HCT116 (cell line): ENCODE measurements at regions not wholly inside any gene's neighbourhood (a gene's known extent, or its start where the extent isn't known, plus 50 kb on each side); places are given as distances from the start of the nearest gene placed in this dataset.

Experiments
- CBX3 ChIP-seq: IDR thresholded peaks from 2 replicates; pipeline ENCODE4 v1.6.1; 2012; ENCODE audit warnings: low read depth
- EZH2 ChIP-seq: fragments of 200-600 bp; sonication (generic); IDR thresholded peaks from 2 replicates; pipeline ENCODE4 v1.6.1; 2017; ENCODE audit warnings: antibody characterized with exemption, mixed run types
- JUND ChIP-seq: IDR thresholded peaks from 2 replicates; pipeline ENCODE4 v1.6.1; 2012
- POLR2A ChIP-seq: IDR thresholded peaks from 2 replicates; pipeline ENCODE4 v1.7.0; 2011; ENCODE audit warnings: borderline replicate concordance; ENCODE audit not compliant: insufficient read depth, insufficient read length; ENCODE audit errors: extremely low read depth
- SRF ChIP-seq: IDR thresholded peaks from 2 replicates; pipeline ENCODE4 v1.6.1; 2012; ENCODE audit warnings: low read depth
- TCF7L2 ChIP-seq: IDR thresholded peaks from 2 replicates; pipeline ENCODE4 v1.7.0; 2011; ENCODE audit warnings: borderline replicate concordance, inconsistent platforms; ENCODE audit not compliant: insufficient read depth, insufficient read length; ENCODE audit errors: extremely low read depth
- YY1 ChIP-seq: IDR thresholded peaks from 2 replicates; pipeline ENCODE4 v1.6.1; 2011; ENCODE audit warnings: low read length, low read depth, moderate library complexity, mild to moderate bottlenecking; ENCODE audit not compliant: insufficient replicate concordance; ENCODE audit errors: extremely low read depth
- TF ChIP-seq, protein P1 (sequence below), 3 experiments: fragments of 200-600 bp in 1 of 3; sonication (generic) in 1 of 3; IDR thresholded peaks in 2 of 3; conservative IDR thresholded peaks in 1 of 3; 2 replicates each; pipeline ENCODE4 v1.5.1; 2012 to 2017; ENCODE audit warnings: low read depth in 2 of 3, low read length in 2 of 3, antibody characterized with exemption in 1 of 3, borderline replicate concordance in 1 of 3, control low read depth in 1 of 3, mild to moderate bottlenecking in 1 of 3, mixed read lengths in 1 of 3, mixed run types in 1 of 3, moderate library complexity in 1 of 3; ENCODE audit not compliant: insufficient read depth in 1 of 3
- TF ChIP-seq, protein P2 (sequence below): IDR thresholded peaks from 2 replicates; pipeline ENCODE4 v1.6.1; 2012
- TF ChIP-seq, protein P3 (sequence below): IDR thresholded peaks from 2 replicates; pipeline ENCODE4 v1.6.1; 2012; ENCODE audit warnings: low read depth

DNA sequence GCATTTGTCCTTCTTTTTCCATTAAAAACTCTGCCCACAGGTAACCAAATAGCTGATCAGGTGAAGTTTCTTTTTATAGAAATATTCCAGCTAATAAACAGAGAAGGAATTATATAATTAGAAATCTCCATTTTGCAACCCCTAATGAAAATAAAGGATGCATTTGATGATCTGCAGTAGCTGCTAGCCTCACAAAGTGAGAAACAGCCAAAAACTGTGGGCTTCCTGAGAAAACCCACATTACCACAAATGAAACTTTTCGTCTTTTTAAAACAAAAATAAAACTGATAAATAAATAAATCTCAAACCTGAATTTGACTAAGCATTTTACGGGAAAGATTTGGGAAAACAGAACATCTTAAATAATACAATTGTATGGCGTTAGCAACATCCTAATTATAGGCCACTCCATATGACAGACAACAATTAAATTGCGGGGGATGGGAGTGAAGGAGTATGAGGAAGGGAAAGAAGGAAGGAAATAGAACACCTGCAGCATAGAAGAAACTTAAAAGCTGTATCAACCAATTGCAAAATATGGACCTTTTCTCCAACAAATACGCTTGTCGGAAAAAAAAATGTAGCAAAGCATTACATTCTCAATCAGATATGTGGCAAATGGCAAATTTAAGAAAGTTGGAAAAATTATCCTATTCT lies 283.0 kb upstream of the ITGA1 start:
- TF ChIP-seq POLR2A (no peak), TCF7L2 (no peak), CBX3 (no peak), YY1 (no peak), JUND (no peak), EZH2 (no peak), SRF (no peak)
- TF ChIP-seq, protein P1, sequence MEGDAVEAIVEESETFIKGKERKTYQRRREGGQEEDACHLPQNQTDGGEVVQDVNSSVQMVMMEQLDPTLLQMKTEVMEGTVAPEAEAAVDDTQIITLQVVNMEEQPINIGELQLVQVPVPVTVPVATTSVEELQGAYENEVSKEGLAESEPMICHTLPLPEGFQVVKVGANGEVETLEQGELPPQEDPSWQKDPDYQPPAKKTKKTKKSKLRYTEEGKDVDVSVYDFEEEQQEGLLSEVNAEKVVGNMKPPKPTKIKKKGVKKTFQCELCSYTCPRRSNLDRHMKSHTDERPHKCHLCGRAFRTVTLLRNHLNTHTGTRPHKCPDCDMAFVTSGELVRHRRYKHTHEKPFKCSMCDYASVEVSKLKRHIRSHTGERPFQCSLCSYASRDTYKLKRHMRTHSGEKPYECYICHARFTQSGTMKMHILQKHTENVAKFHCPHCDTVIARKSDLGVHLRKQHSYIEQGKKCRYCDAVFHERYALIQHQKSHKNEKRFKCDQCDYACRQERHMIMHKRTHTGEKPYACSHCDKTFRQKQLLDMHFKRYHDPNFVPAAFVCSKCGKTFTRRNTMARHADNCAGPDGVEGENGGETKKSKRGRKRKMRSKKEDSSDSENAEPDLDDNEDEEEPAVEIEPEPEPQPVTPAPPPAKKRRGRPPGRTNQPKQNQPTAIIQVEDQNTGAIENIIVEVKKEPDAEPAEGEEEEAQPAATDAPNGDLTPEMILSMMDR (IDR thresholded peaks at IDR 0.05 in 2 of 3, conservative IDR thresholded peaks at IDR 0.05 in 1 of 3; ENCODE audit: borderline replicate concordance in 1 of 3, insufficient read depth in 1 of 3, low read depth in 2 of 3, low read length in 2 of 3), result no peak
- TF ChIP-seq, protein P2, sequence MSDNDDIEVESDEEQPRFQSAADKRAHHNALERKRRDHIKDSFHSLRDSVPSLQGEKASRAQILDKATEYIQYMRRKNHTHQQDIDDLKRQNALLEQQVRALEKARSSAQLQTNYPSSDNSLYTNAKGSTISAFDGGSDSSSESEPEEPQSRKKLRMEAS, result no peak
- TF ChIP-seq, protein P3, sequence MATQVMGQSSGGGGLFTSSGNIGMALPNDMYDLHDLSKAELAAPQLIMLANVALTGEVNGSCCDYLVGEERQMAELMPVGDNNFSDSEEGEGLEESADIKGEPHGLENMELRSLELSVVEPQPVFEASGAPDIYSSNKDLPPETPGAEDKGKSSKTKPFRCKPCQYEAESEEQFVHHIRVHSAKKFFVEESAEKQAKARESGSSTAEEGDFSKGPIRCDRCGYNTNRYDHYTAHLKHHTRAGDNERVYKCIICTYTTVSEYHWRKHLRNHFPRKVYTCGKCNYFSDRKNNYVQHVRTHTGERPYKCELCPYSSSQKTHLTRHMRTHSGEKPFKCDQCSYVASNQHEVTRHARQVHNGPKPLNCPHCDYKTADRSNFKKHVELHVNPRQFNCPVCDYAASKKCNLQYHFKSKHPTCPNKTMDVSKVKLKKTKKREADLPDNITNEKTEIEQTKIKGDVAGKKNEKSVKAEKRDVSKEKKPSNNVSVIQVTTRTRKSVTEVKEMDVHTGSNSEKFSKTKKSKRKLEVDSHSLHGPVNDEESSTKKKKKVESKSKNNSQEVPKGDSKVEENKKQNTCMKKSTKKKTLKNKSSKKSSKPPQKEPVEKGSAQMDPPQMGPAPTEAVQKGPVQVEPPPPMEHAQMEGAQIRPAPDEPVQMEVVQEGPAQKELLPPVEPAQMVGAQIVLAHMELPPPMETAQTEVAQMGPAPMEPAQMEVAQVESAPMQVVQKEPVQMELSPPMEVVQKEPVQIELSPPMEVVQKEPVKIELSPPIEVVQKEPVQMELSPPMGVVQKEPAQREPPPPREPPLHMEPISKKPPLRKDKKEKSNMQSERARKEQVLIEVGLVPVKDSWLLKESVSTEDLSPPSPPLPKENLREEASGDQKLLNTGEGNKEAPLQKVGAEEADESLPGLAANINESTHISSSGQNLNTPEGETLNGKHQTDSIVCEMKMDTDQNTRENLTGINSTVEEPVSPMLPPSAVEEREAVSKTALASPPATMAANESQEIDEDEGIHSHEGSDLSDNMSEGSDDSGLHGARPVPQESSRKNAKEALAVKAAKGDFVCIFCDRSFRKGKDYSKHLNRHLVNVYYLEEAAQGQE, result no peak
